ENCODE measurements at regions not wholly inside any gene's neighbourhood (a gene's known extent, or its start where the extent isn't known, plus 50 kb on each side); places are given as distances from the start of the nearest gene placed in this dataset.
"Not testable (repeated sequence)": the region's sequence is repeated elsewhere in the genome, so short reads cannot be mapped to it uniquely, and the experiment has no call there.

GRCh38 chr6:93183531-93183972 lies 235.8 kb downstream of the EPHA7 start:
- DNase-seq (ENCODE audit: low read depth), result no peak

GRCh38 chr6:93182938-93183479 lies 236.3 kb downstream of the EPHA7 start:
- no peak for DNase-seq (ENCODE audit: low read depth)

- DNase-seq (ENCODE audit: low read depth), result no peak
These were observed 241.4 kb downstream of the EPHA7 start for GRCh38 chr6:93177918-93178317.

- DNase-seq (ENCODE audit: low read depth), result no peak
These were observed 241.9 kb downstream of the EPHA7 start for GRCh38 chr6:93177438-93177837.

GRCh38 chr6:93176070-93176469 lies 243.3 kb downstream of the EPHA7 start:
- no peak for DNase-seq (ENCODE audit: low read depth)

GRCh38 chr6:93173573-93173972 lies 245.8 kb downstream of the EPHA7 start:
- not testable (repeated sequence) for DNase-seq (ENCODE audit: low read depth)

- no peak for DNase-seq (ENCODE audit: low read depth)
These were observed 253.4 kb downstream of the EPHA7 start for GRCh38 chr6:93165850-93166430.

GRCh38 chr6:93164781-93165180 lies 254.6 kb downstream of the EPHA7 start:
- DNase-seq (ENCODE audit: low read depth), result no peak

- DNase-seq (ENCODE audit: low read depth), result no peak
These were observed 256.2 kb downstream of the EPHA7 start for GRCh38 chr6:93163146-93163545.

GRCh38 chr6:93139408-93140081 lies 279.8 kb downstream of the EPHA7 start:
- no peak for DNase-seq (ENCODE audit: low read depth)

GRCh38 chr6:93136111-93136510 lies 283.2 kb downstream of the EPHA7 start:
- no peak for DNase-seq (ENCODE audit: low read depth)

- no peak for DNase-seq (ENCODE audit: low read depth)
These were observed 295.2 kb downstream of the EPHA7 start for GRCh38 chr6:93124006-93124632.

GRCh38 chr6:93123585-93123984 lies 295.8 kb downstream of the EPHA7 start:
- no peak for DNase-seq (ENCODE audit: low read depth)

GRCh38 chr6:93120154-93120742 lies 299.1 kb downstream of the EPHA7 start:
- DNase-seq (ENCODE audit: low read depth), result no peak

- no peak for DNase-seq (ENCODE audit: low read depth)
These were observed 313.5 kb downstream of the EPHA7 start for GRCh38 chr6:93105907-93106306.

GRCh38 chr6:93105017-93105416 lies 314.3 kb downstream of the EPHA7 start:
- no peak for DNase-seq (ENCODE audit: low read depth)

GRCh38 chr6:93104195-93104817 lies 315.1 kb downstream of the EPHA7 start:
- no peak for DNase-seq (ENCODE audit: low read depth)

- DNase-seq (ENCODE audit: low read depth), result no peak
These were observed 330.5 kb downstream of the EPHA7 start for GRCh38 chr6:93088621-93089501.

- no peak for DNase-seq (ENCODE audit: low read depth)
These were observed 331.8 kb downstream of the EPHA7 start for GRCh38 chr6:93087606-93088005.

- DNase-seq (ENCODE audit: low read depth), result no peak
These were observed 333.0 kb downstream of the EPHA7 start for GRCh38 chr6:93086351-93086750.
